MM.1S (cell line): ENCODE measurements at regions not wholly inside any gene's neighbourhood (a gene's known extent, or its start where the extent isn't known, plus 50 kb on each side); places are given as distances from the start of the nearest gene placed in this dataset.

ENCODE experiments used
- DNase-seq: peaks from one replicate; pipeline ENCODE4 v3.0.0-alpha.2; 2015
- H2AFZ ChIP-seq: fragments of 300-600 bp; sonication (generic); 2 replicates; pipeline ENCODE4 v1.6.0; 2016; ENCODE audit warnings: antibody characterized with exemption, low read length
- H3F3A ChIP-seq: fragments of 300-600 bp; sonication (generic); 2 replicates; pipeline ENCODE4 v1.6.1; 2016; ENCODE audit warnings: mild to moderate bottlenecking, antibody characterized with exemption, low read length, moderate library complexity, mixed read lengths; ENCODE audit not compliant: insufficient read depth
- H3K27ac ChIP-seq: fragments of 300-600 bp; sonication (generic); 2 replicates; pipeline ENCODE4 v1.5.1; 2016; ENCODE audit warnings: mild to moderate bottlenecking, low read length
- H3K27me3 ChIP-seq: fragments of 300-600 bp; sonication (generic); replicated peaks from 2 replicates; pipeline ENCODE4 v1.6.0; 2016; ENCODE audit warnings: low read length; ENCODE audit not compliant: insufficient read depth
- H3K36me3 ChIP-seq: fragments of 300-600 bp; sonication (generic); replicated peaks from 2 replicates; pipeline ENCODE4 v1.6.1; 2016; ENCODE audit warnings: mild to moderate bottlenecking, low read length, mixed read lengths; ENCODE audit not compliant: insufficient read depth
- H3K4me1 ChIP-seq: fragments of 300-600 bp; sonication (generic); 2 replicates; pipeline ENCODE4 v1.6.1; 2016; ENCODE audit warnings: low read length, mixed read lengths
- H3K4me2 ChIP-seq: fragments of 300-600 bp; sonication (generic); 2 replicates; pipeline ENCODE4 v1.6.0; 2016; ENCODE audit warnings: low read depth, low read length
- H3K4me3 ChIP-seq: fragments of 300-600 bp; sonication (generic); 2 replicates; pipeline ENCODE4 v1.5.1; 2016; ENCODE audit warnings: low read length, mixed read lengths
- H3K79me2 ChIP-seq: fragments of 300-600 bp; sonication (generic); 2 replicates; pipeline ENCODE4 v1.6.1; 2016; ENCODE audit warnings: mixed run types, low read length, mixed read lengths
- H3K9ac ChIP-seq: fragments of 300-600 bp; sonication (generic); 2 replicates; pipeline ENCODE4 v1.6.1; 2016; ENCODE audit warnings: low read length, mixed read lengths
- H3K9me2 ChIP-seq: fragments of 300-600 bp; sonication (generic); replicated peaks from 2 replicates; pipeline ENCODE4 v1.6.1; 2016; ENCODE audit warnings: mild to moderate bottlenecking, low read length, mixed read lengths; ENCODE audit not compliant: insufficient read depth
- H3K9me3 ChIP-seq: fragments of 300-600 bp; sonication (generic); replicated peaks from 2 replicates; pipeline ENCODE4 v1.6.1; 2016; ENCODE audit warnings: mild to moderate bottlenecking, low read length, mixed read lengths; ENCODE audit not compliant: insufficient read depth
- H4K20me1 ChIP-seq: fragments of 300-600 bp; sonication (generic); 2 replicates; pipeline ENCODE4 v1.6.1; 2016; ENCODE audit warnings: mild to moderate bottlenecking, low read length, moderate library complexity, mixed read lengths; ENCODE audit not compliant: insufficient read depth
- CTCF ChIP-seq: fragments of 300-600 bp; sonication (generic); IDR thresholded peaks from 2 replicates; pipeline ENCODE4 v1.5.1; 2016; ENCODE audit warnings: antibody characterized with exemption, low read length, mixed read lengths
- EZH2 ChIP-seq: fragments of 300-600 bp; sonication (generic); optimal IDR thresholded peaks from 2 replicates; pipeline ENCODE3; 2017; ENCODE audit warnings: low read depth, mild to moderate bottlenecking, antibody characterized with exemption, low read length, mixed read lengths
- EZH2phosphoT487 ChIP-seq: fragments of 300-600 bp; sonication (generic); IDR thresholded peaks from 2 replicates; pipeline ENCODE4 v1.6.1; 2018; ENCODE audit warnings: antibody characterized with exemption, low read length

- Histone ChIP-seq H3K27me3 (no peaks in the 10 kb centered on the region), H3K4me2 (no peak overlapping the region), H3K4me1 (no peaks in the 10 kb centered on the region), H3K9me3 (no peaks in the 10 kb centered on the region), H3K36me3 (no peaks in the 10 kb centered on the region), H3K9ac (no peak overlapping the region), H3K27ac (no peak overlapping the region), H3F3A (no peaks in the 10 kb centered on the region), H3K9me2 (no peaks in the 10 kb centered on the region), H2AFZ (no peak overlapping the region), H4K20me1 (no peaks in the 10 kb centered on the region), H3K79me2 (no peaks in the 10 kb centered on the region), H3K4me3 (no peak overlapping the region)
- no peak for DNase-seq
- no peak for TF ChIP-seq CTCF
- TF ChIP-seq EZH2, result no peak
- TF ChIP-seq EZH2phosphoT487, result no peak
These were observed 162.9 kb upstream of the B3GAT1 start for GRCh38 chr11:134574947-134575346.

DNA sequence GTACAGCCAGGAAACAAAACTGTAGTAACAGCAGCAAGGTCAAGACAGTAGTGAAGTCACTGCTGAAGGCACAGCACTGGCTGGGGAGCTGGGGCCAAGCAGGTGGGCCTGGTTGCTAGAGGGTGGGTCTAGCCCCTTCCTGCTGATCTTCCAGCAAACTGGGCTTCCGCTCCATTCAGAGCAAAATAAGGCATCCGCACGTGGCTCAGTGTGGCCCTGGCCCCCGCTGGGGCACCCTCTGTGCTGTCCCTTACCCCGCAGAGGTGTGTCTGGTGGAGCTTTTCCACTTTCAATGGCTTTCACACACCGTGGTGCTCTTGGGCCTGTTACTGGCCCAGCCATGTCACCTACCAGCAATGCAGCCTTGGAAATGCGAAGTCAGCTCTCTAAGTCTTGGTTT lies 162.4 kb upstream of the B3GAT1 start:
- Histone ChIP-seq H3K4me2 (no peak overlapping the region), H3K9me3 (no peaks in the 10 kb centered on the region), H3K9ac (no peak overlapping the region), H3K79me2 (no peaks in the 10 kb centered on the region), H3K27me3 (no peaks in the 10 kb centered on the region), H3K9me2 (no peaks in the 10 kb centered on the region), H2AFZ (no peak overlapping the region), H3K4me3 (no peak overlapping the region), H3F3A (no peaks in the 10 kb centered on the region), H3K36me3 (no peaks in the 10 kb centered on the region), H3K4me1 (no peaks in the 10 kb centered on the region), H4K20me1 (no peaks in the 10 kb centered on the region), H3K27ac (no peak overlapping the region)
- DNase-seq, result no peak
- no peak for TF ChIP-seq EZH2phosphoT487
- TF ChIP-seq CTCF, result no peak
- TF ChIP-seq EZH2, result no peak

DNA sequence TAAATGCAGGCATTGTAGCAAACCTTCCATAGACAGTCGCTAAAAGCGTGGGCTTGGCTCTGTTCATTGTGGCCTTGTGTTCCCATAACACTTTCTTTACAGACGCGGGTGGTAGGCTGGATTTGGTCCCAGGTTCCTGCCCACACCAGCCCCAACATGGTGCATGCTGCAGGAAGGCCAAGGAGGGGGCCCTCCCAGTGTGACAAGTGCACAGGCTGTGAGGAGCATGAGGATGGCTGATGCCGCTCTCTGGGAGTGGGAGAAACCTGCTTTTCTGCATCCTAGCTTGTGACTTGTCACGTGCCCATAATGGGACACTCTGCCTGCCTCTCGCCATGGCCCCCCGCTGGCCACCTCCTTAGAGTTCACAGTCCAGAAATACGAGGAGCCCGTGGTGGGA lies 161.8 kb upstream of the B3GAT1 start:
- Histone ChIP-seq H4K20me1 (no peaks in the 10 kb centered on the region), H3K36me3 (no peaks in the 10 kb centered on the region), H3K4me2 (no peak overlapping the region), H3K27ac (no peak overlapping the region), H3K27me3 (no peaks in the 10 kb centered on the region), H3K9me3 (no peaks in the 10 kb centered on the region), H2AFZ (no peak overlapping the region), H3K79me2 (no peaks in the 10 kb centered on the region), H3K9ac (no peak overlapping the region), H3K9me2 (no peaks in the 10 kb centered on the region), H3K4me1 (no peaks in the 10 kb centered on the region), H3K4me3 (no peak overlapping the region), H3F3A (no peaks in the 10 kb centered on the region)
- no peak for DNase-seq
- TF ChIP-seq EZH2phosphoT487 (no peak), CTCF (no peak), EZH2 (no peak)
